Stimulated activated CD4-positive, alpha-beta T cell treated with anti-CD3 and anti-CD28 coated beads, Interleukin-4, amount 100 ng/mL, for 4 hours (primary cell): ENCODE measurements at regions not wholly inside any gene's neighbourhood (a gene's known extent, or its start where the extent isn't known, plus 50 kb on each side); places are given as distances from the start of the nearest gene placed in this dataset.

ENCODE experiments used
- DNase-seq, 2 experiments: peaks; one replicate each; pipeline ENCODE4 v3.0.0-alpha.2; 2020

GRCh38 chr13:50071379-50071778 lies 56.1 kb downstream of the KCNRG start:
- no peak for DNase-seq

GRCh38 chr13:50072676-50073075 lies 57.4 kb downstream of the KCNRG start:
- no peak for DNase-seq

DNA sequence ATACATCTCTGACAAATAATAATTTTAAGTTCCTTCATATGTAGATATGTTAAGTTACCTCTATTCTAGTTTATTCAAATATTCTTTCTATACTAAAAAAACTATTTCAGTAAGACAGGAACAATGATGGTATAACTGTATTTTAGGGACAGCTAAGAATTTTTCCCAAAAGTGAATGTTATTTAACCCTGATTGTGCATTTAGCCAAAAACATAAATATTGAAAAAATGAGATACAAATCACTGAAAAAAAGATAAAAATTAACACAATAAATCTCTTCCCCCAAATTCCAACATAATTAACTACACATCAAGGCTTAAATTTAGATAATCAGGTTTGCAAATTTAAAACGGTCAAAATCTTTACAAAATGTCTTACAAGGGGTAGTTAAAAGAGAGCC lies 58.1 kb downstream of the KCNRG start:
- no peak for DNase-seq

- no peak for DNase-seq
Measured at GRCh38 chr13:50074843-50075242, 59.6 kb downstream of the KCNRG start.

DNA sequence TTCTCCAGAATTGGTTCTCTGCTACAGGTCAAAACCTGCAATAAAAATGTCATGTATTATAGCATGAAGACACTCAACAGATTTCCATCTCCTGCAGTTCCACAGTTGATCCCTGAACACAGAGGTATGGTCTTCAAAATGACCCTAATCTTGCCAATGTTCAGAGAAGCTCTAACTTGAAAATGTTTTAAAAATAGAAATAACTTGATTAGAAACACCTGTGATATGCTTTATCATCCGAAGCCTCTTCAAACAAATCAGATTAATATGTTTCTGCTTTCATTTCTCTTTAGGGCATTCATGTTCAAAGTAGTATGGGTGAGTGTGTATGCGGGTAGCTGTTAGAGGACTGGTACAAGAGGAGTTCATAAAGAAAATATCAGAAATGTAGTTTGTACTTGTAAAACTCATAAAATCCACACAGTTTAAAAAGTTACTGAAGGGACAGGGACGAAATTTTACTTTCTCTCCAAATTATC lies 60.4 kb downstream of the KCNRG start:
- no peak for DNase-seq

DNA sequence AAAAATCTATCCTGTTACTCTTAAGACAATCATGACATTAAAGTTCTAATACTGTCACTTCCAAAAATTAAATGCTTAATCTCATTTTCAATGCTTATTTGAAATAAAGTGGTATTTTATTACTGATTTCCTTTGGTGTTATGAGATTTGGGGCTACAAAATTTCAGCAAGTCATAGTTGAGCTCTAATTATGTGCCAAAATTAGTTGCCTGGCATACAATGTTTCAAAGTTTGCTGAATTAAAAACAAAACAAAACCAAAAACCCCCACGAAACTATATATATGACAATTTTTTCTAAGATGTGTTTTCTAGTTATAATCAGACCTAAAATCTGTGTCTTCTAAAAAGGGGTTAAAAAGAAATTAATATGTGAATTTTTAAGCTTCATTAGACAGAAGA lies 62.2 kb downstream of the KCNRG start:
- DNase-seq, result no peak

DNA sequence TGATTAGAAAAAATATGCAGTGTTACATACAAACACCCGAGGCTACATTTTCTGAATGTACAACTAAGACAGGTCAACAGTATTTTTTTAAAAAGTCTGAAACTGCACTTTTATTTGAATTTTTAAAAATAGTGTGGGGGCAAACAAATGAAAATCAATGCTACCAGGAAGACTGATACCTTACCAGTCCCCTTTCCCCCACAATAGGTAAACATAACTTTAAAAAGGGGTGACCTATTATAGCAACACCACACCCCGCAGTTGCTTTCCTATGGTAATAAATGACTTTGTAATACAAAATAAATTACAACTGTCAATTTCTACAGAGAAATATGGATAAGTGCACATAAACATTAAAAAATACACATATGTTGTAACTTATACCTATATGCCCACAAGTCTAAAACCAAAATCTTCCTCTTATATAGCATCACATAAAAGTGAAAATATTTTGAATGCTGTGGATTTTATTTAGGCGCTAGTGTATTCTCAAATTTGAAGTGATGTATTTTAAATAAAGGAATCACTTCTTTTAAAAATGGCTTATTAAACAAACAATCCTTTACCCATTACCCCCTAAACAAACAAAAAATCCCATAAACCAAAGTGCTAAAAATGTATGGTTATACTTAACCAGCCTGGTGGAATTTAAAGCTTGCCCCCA lies 63.1 kb downstream of the KCNRG start:
- no peak for DNase-seq

GRCh38 chr13:50078895-50079654 lies 63.8 kb downstream of the KCNRG start:
- DNase-seq, result no peak

DNA sequence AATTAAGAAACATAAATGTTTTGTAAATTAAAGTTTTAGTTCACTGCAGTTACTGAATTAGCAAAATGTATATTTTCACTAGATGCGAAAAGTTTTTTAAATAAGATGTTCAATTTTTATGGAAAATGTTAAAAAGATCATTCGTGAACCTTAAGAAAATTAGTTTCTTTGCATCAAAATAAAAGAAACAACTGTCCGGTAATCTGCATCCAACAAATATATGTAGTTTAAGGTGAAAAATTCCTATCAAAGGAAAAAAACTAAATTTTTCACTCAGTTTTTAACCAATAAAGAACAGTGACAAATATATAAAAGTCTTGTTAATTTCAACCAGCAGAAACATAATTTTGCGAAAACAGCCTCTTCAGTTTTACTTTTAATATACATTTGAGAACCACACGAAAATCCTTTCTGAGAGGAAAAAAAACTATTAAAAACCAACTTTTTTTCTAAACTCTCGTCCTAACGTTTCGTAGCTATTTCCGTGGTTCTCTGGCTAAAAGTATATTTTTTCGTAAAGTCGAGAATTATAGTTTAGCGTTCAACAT lies 64.5 kb downstream of the KCNRG start:
- no peak for DNase-seq

- DNase-seq, result peak in 1 of 2 experiments; percentile 12
Measured at GRCh38 chr13:50080203-50080910, 65.1 kb downstream of the KCNRG start.

GRCh38 chr13:50080911-50081678 lies 65.9 kb downstream of the KCNRG start:
- DNase-seq, result peak; percentile 21 to 48

DNA sequence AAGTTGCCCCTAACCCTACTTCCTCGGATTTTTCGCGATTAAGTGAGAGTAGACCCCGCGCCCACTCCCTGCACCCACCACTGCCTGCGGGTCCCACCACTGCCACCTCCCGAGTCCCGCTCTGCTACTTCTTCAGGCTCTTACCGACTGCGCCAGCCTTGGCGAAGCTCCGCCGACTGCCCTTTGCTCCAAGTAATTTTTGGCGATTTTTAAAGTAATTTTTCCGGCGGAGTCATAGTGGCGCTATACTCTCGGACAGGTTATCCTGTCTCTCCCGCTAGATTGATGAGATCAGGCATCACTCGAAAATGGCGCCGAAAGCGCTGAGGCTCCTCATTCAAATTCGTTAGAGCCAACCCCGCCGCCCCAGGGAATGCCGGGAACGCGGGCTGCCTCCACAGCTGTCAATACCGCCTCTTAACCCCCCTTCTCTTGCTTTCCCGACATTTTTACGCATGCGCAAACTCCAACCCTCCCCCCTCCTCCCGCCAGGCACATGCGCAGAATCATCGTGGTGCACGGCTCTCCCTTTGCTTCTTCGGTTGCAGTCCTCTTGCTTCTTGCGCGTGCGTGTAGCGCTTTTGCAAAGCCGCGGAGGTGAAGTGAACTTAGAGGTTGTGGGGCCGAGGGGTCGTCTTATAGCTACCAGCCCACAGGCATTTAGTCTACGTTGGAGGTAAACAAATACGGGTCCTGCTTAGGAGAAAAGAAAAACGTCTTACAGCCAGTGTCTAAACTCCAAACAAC lies 66.6 kb downstream of the KCNRG start:
- peak; percentile 96 to 97 for DNase-seq

- DNase-seq, result peak; percentile 72 to 82
Measured at GRCh38 chr13:50082426-50083281, 67.4 kb downstream of the KCNRG start.

GRCh38 chr13:50085063-50085462 lies 69.8 kb downstream of the KCNRG start:
- no peak for DNase-seq

DNA sequence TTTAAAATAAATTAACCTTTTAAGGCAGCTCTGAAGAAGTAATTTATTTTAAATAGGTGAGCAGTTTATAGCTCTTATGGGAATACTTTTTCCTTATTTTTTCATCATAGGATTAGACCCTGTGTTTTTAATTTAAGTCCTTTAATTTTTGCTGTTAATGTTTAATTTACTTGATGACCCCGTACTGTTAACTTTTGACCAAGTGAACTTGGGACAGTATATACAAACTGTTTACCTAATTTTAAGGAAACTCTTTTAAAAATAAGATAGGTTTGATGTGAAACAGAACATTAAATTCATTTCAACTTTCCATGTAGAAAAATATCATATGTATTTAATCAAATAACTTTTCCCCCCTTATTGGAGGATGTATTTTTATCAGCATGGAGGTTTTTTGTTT lies 74.4 kb downstream of the KCNRG start:
- no peak for DNase-seq

DNA sequence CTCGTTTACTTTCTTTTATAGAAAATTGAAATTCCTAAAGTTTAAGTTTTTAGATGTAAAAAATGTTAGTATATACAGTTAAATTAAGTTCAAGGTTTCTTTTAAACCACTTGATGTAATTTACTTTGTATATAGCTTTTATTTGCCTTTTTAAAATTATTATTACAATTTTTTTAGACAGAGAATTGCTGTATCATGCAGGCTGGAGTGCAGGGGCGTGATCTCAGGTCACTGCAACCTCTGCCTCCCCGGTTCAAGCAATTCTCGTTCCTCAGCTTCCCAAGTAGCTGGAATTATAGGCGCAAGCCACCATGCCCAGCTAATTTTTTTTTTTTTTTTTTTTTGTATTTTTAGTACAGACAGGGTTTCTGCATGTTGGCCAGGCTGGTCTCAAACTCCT lies 75.0 kb downstream of the KCNRG start:
- DNase-seq, result no peak

DNA sequence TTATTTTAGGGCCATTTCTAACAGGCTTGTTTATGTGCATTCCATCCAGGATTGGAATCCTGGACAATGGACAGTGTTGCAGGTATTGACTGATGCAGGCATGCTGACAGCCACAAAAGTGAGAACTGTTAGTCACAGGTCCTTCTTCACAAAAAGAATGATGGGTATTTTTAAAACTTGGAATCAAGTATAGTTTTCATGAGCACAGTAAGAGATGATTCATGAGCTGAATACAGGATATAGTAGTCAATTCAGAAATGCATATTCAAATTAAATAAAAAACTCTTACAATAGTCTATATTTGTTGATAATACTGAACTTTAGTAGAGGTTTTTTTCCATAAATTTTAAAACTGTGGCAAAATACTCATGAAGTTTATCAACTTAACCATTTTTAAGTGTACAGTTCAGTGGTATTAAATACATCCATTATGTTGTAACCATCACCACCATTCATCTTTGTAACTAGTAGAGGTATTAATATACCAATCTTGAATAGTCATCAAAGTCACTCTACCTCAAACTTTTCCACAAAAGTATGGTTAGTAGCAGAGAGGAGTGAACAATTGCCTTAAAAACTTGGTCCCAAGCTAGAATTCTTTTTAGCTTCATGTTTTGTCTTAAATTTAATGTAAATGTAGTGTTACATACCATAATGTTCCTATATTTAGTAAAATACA lies 79.5 kb downstream of the KCNRG start:
- no peak for DNase-seq

DNA sequence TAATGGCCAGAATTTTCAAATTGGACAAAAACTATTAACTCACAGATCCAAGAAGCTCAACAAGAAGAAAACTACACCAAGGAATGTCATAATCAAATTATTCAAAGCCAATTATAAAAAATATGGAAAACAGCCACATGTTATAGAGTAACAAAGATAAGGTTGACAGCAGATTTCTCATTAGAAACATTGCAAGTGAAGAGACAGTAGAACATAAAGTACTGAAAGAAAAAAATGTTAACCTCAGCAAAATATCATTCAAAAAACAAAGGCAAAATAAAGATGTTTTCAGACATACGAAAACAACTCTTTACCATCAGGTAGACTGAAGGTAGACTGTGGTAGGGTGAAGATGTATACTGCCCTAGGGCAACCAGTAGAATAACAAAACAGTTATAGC lies 83.4 kb downstream of the KCNRG start:
- DNase-seq, result no peak

DNA sequence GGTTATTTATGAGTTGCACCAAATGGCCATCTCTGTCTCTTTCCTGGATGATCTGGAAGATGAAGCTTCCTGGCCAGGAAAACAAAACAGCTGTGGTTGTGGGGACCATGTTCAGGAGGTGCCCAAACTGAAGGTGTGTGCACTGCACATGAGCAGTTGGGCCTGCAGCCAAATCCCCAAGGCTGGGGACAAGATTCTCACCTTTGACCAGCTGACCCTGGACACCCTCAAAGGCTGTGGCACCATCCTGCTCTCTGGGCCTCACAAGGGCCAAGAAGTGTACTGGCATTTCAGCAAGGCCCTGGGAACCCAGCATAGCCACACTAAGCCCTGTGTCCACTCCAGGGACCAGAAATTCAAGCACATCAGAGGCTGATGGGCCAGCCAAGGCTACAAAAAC lies 84.2 kb downstream of the KCNRG start:
- DNase-seq, result no peak

GRCh38 chr13:50101590-50101989 lies 86.3 kb downstream of the KCNRG start:
- no peak for DNase-seq
